ENCODE measurements at regions not wholly inside any gene's neighbourhood (a gene's known extent, or its start where the extent isn't known, plus 50 kb on each side); places are given as distances from the start of the nearest gene placed in this dataset.

- H3K4me3 ChIP-seq (ENCODE audit: low read depth, low read length), result no peak overlapping the region
- TF ChIP-seq, protein P1, sequence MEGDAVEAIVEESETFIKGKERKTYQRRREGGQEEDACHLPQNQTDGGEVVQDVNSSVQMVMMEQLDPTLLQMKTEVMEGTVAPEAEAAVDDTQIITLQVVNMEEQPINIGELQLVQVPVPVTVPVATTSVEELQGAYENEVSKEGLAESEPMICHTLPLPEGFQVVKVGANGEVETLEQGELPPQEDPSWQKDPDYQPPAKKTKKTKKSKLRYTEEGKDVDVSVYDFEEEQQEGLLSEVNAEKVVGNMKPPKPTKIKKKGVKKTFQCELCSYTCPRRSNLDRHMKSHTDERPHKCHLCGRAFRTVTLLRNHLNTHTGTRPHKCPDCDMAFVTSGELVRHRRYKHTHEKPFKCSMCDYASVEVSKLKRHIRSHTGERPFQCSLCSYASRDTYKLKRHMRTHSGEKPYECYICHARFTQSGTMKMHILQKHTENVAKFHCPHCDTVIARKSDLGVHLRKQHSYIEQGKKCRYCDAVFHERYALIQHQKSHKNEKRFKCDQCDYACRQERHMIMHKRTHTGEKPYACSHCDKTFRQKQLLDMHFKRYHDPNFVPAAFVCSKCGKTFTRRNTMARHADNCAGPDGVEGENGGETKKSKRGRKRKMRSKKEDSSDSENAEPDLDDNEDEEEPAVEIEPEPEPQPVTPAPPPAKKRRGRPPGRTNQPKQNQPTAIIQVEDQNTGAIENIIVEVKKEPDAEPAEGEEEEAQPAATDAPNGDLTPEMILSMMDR (IDR thresholded peaks at IDR 0.05; ENCODE audit: insufficient read depth, low read depth, low read length), result no peak
- DNase-seq (ENCODE audit: low read depth), result no peak
Measured at GRCh38 chr2:214674278-214674677, 135.2 kb downstream of the BARD1 start.

DNA sequence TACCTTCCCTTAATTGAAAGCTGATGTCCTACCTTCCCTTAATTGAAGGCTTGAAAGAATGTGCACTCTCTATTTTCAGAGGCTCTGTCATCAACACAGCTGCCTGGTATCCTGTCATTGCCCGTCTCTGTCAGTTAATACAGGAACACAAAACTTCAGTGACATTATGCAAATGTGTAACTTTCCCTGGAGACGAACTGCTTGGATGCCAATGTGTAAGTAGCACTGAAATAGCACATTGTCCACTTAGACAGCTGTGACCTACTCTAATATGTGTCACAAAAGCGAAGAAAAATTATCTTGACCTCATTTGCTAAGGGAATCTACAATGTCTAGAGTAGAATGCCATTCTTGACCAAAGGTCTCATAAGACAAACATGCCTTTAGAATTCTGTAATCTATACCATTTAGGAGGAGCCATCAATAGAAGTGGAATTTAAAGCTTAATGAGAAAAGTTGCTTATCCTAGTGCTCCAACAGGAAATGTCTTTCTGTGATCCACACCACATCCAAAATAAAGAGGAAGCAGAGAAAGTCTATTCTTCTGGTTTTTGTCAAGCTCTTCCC lies 138.1 kb downstream of the BARD1 start:
- TF ChIP-seq, protein P1 (IDR thresholded peaks at IDR 0.05; ENCODE audit: insufficient read depth, low read depth, low read length), result no peak
- no peak for DNase-seq (ENCODE audit: low read depth)

DNA sequence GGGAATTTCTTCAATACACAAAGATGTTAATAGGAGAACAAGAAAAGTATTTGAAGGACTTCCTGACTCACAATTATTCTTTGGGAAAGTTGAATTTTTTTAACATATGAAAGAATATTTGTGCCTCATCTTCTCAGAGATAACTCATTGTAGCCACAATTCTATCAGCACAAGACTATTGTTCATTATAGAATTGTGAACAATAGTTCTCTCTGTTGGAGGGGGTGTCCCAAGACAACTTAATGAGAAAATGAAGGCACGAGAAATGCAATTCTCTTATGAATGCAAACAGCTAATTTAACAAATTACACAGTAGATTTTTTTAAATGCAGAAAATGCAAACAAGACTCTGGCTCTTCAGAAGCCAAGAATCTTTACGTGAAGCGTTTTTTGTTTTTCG lies 157.0 kb downstream of the BARD1 start:
- no peak for DNase-seq (ENCODE audit: low read depth)
- no peak overlapping the region for H3K4me3 ChIP-seq (ENCODE audit: low read depth, low read length)
- TF ChIP-seq, protein P1 (IDR thresholded peaks at IDR 0.05; ENCODE audit: insufficient read depth, low read depth, low read length), result no peak

More for the DNA sequence above, 138.1 kb downstream of the BARD1 start:
- no peak overlapping the region for H3K4me3 ChIP-seq (ENCODE audit: low read depth, low read length)

GRCh38 chr2:214651451-214651850 lies 158.0 kb downstream of the BARD1 start:
- TF ChIP-seq, protein P1 (IDR thresholded peaks at IDR 0.05; ENCODE audit: insufficient read depth, low read depth, low read length), result no peak
- no peak overlapping the region for H3K4me3 ChIP-seq (ENCODE audit: low read depth, low read length)
- DNase-seq (ENCODE audit: low read depth), result peak; percentile 19

GRCh38 chr2:214649440-214650205 lies 159.9 kb downstream of the BARD1 start:
- peak; percentile 56 for DNase-seq (ENCODE audit: low read depth)
- no peak overlapping the region for H3K4me3 ChIP-seq (ENCODE audit: low read depth, low read length)
- TF ChIP-seq, protein P1 (IDR thresholded peaks at IDR 0.05; ENCODE audit: insufficient read depth, low read depth, low read length), result no peak

DNA sequence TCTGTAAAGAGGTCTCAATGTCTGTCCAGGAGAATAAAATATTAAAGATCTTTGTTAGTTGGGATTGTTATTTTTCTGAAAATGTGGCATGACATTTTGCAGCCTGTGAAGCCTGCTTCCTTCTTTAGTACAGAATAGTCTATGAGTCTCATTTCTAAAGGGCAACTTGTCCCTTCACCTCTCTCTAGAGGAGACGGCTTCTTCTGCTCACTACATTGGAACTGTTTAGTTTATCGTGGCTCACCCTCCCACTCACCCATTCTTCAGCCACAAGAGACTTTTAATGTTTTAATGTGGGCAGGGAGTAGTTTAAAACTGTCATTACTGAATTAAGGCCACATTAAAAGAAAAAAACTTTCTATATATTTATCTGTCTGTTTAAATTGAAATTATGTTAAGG lies 161.0 kb downstream of the BARD1 start:
- DNase-seq (ENCODE audit: low read depth), result peak; percentile 2
- H3K4me3 ChIP-seq (ENCODE audit: low read depth, low read length), result no peak overlapping the region
- TF ChIP-seq, protein P1 (IDR thresholded peaks at IDR 0.05; ENCODE audit: insufficient read depth, low read depth, low read length), result no peak

Data from fibroblast of villous mesenchyme (primary cell).